ENCODE measurements at regions not wholly inside any gene's neighbourhood (a gene's known extent, or its start where the extent isn't known, plus 50 kb on each side); places are given as distances from the start of the nearest gene placed in this dataset.
"Not testable (repeated sequence)": the region's sequence is repeated elsewhere in the genome, so short reads cannot be mapped to it uniquely, and the experiment has no call there.

DNA sequence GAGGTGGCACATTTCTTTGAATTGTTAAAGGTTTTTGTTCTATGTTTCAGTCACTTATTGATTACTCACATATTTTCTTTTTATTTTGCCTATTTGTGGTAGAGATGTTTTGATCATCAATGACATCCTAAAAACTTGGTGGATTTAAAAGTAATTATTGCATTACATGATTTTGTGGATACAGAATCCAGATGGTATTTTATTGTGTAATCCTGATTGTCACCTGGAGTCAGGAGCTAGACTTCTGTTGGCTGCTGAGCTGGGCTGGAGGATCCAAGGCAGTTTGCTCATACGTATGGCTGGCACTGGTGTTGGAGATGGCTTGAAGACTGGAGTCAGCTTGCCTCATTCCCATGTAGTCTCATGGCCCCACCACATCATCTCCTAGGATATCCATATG, 1009.6 kb upstream of the PCDH7 start:
- no peak for DNase-seq

DNA sequence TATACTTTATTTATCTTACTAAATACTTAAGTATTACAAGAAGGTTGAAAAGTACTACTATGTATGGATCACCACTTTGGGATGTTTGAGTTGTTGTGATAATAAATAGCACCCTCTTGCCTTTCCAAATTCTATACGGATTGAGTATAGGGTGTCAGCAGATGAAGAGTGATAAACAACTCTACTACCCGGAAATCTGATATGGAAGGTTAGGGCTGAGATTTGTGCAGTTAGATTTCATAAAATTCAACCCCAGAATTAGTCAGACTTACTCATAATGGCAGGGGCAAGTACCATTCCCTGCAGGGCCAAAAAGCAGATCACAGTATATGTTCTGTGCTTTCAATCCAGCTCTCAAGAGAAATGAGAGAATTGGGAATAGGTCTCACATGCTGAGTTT, 1008.9 kb upstream of the PCDH7 start:
- no peak for DNase-seq

- DNase-seq: no peak
Observed at GRCh38 chr4:29717287-29718057, 1002.7 kb upstream of the PCDH7 start.

DNA sequence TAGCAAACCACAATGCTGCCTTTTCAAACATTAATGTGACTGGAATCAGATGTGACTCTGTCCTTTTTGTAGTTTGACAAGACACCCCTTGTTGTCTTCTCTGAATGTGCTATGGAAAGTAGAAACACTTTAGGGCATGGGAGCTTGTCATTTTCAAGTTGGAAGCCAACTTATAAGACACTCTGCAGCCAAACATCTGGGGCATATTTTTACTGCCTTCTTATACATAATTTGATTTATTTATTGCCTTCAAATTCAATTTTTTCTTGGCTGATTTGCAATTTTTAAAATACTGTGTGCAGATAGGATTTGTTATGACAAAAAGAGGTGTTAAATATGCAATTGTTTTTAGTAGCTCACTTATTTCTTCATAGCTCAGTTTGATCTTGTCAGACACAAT, 1002.0 kb upstream of the PCDH7 start:
- DNase-seq: no peak

DNA sequence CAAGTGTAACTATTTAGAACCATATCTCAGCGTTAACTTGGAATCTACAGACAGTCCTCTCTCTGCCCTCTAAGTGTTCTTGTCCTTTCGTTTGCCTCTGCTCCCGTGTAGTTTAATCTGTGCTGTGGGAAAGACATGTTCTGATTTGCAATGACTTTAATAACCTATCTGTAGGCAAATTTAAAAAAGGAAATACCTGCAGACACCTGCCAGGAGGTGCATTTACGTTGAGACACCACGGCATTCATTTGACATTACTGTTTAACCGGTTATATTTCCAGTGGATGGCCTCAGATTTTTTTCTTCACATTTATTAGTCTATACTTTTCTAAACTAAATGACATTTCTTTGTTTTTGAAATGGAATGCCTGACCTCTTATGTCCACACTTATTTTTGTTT, 997.9 kb upstream of the PCDH7 start:
- DNase-seq: no peak

- DNase-seq: no peak
Observed at GRCh38 chr4:29726938-29727337, 993.2 kb upstream of the PCDH7 start.

GRCh38 chr4:29734343-29735213, 985.6 kb upstream of the PCDH7 start:
- no peak for DNase-seq

DNA sequence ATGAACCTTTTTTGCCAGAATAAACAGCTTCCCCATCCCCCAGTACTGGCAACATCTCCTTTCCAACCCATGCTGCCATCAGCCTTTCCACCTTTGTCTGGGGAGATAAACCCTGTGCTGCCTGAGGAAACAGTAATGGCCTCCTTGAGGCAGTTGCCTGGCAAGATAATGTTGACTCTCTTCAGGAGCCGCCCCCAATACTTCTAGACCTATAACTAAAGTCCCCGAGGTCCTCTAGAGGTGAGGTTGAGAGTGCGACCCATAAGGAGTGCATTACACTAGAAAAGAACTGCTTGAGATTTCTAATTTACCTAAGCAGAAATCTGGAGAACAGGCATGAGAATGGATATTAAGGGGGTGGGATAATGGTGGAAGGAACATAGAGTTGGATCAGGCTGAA, 963.2 kb upstream of the PCDH7 start:
- DNase-seq: no peak

GRCh38 chr4:29762151-29762550, 958.0 kb upstream of the PCDH7 start:
- DNase-seq: no peak

- no peak for DNase-seq
Observed at GRCh38 chr4:29770627-29771026, 949.5 kb upstream of the PCDH7 start.

GRCh38 chr4:29788123-29788522, 932.0 kb upstream of the PCDH7 start:
- DNase-seq: not testable (repeated sequence)

DNA sequence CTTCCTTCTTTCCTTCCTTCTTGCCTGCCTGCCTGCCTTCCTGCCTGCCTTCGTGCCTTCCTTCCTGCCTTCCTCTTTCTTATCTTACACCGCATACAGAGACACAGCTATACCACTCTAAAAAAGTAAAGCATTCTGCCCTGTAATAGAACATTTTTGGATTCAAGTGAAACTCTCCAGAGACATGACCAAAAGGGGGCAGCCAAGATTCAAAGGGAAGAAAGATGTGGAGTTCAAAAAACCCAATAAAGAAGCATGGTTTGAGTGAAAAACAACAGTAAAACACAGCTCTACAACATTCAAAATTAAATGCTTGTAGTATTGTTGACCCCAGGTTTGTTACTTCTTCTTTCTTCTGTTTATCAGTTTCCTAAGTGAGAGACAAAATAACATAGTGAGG, 914.9 kb upstream of the PCDH7 start:
- no peak for DNase-seq

GRCh38 chr4:29805916-29806480, 914.2 kb upstream of the PCDH7 start:
- DNase-seq: no peak

DNA sequence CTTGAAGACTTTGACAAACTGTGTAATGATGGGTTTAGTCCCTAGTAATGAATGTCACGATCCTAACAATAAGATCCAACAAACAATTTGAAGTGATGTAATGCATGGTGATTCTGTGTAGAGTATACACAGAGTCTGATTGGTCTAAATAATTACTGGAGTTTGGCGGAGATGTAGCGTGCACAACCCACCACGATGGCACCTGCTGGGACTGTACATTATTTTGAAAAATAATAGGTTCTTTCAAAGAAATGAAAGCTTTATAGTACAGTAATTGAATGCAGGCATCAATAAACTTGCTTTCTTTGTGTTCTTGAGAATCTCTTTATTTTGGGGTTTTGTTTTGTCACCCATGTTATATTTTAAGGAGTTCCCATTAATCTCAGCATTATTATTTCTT, 902.2 kb upstream of the PCDH7 start:
- DNase-seq: no peak

DNA sequence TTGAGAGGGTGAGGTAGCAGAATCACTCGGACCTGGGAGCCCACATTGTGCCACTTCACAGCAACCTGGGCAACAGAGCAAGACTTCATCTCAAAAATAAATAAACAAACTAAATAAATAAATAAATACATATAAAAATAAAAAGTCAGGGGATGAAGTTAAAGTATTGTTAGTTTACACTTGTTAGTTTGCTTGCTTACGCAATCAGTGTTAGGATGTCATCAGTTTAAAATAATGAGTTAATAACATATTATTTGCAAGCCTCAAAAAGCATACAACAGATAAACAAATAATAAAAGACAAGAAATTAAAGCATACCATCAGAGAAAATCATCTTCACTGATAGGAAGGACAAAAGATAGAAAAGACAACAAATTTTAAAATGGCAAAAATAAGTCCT, 891.1 kb upstream of the PCDH7 start:
- DNase-seq: no peak

DNA sequence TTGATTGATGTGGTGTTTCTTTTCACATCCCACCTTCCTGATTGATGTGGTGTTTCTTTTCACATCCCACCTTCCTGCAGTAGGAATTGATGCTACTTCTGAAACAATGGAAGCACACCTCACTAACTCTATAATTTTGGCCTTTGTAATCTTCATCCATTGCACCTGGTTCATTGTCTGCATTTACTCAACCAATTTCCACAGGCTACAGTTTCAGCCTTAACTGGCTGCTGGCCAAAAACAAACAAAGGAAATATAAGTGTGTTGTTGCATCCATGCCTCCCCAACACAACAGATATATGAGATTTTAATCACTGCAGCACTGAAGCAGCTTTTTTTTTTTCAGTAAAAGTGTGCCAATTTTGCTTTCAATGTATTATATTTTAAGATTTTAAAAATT, 867.6 kb upstream of the PCDH7 start:
- DNase-seq: no peak

GRCh38 chr4:29853833-29854232, 866.3 kb upstream of the PCDH7 start:
- DNase-seq: no peak

GRCh38 chr4:29861307-29861706, 858.9 kb upstream of the PCDH7 start:
- DNase-seq: no peak

DNA sequence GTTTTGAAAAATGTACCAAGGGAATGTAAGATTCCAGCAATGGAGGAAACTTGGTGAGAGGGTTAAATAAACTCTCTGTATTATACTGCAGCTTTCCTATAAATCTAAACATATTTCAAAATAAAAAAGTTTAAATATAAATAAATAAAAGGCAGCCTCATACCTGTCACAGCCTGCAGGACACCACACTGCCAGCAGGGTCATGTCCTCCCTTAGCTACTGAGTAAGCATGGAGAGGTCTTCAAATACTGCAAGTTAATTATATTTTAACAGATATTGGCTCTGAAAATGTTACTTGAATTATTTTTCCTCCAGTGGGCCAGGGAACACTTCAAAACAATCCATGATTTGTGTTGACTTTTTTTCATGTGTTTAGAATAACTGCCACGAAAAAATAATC, 852.8 kb upstream of the PCDH7 start:
- no peak for DNase-seq

DNA sequence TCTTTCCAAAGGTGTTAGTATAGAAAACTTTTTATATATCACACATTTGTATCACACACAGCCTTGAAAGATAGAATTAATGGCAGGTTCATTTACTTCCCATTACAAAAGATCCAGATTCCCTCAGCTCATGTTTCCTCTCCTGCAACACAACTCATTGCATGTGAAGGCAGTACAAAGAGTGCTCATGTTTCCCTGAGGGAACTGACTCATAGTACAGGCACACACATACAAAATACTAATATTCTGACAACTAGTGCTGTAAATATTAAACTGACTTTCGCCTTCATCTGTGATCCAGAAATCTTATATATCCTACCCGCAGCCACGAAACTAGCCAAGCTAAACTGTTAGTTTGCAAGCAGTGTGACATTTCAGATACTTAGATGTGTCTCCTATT, 819.8 kb upstream of the PCDH7 start:
- DNase-seq: no peak

DNA sequence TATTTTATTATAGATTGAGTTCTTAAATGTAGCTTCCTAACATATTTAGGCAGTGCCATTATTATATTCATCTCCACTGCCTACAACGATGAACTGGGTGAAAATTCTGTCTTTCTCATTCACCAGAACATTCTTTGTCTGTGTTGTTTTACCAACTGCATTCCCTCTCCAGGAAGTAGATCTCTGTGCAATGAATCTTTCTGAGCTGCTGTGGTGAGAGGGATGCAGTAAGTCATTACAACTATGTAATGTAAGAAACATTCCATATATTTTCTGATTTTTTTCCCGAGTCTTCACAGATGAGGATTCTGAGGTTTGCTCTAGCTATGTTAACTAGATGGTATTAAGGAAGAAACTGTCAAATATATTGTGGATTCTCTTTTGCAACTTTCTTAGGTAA, 811.9 kb upstream of the PCDH7 start:
- no peak for DNase-seq

DNA sequence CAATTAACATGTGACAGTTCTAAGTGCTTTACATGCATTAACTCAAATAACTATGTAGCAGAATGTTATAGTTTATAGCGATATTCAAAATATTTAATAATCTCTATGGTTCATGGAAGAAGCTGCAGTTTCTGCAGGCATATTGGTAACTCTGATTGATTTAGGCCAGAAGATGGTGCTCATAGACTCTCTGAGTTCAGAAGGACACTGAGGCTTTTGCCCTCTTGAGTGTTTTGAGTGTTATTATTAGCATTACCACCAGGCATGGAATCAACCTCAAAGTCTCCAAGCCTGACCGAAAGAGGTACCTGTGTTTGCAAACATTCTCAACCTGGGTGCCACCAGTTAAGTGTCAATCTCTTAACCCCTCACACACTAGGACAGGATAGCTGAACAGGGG, 792.3 kb upstream of the PCDH7 start:
- no peak for DNase-seq

DNA sequence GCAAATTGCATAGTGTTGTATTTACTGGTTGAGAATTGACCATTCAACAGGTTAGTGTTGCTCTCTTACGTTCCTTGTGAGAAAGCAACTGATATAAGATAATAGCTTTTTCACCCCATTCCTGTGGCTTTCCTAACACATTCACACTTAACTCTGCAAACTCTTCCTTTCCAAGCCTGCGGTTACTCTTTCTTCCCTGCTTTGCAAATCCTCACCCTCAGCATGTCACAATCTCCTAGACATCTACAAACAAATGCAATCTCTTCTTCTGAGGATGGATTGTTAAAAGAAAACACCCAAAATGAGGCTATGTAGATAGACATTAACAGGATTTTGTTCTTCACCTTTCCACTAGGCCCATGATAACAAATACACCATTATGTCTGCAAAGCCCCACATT, 771.7 kb upstream of the PCDH7 start:
- DNase-seq: no peak

DNA sequence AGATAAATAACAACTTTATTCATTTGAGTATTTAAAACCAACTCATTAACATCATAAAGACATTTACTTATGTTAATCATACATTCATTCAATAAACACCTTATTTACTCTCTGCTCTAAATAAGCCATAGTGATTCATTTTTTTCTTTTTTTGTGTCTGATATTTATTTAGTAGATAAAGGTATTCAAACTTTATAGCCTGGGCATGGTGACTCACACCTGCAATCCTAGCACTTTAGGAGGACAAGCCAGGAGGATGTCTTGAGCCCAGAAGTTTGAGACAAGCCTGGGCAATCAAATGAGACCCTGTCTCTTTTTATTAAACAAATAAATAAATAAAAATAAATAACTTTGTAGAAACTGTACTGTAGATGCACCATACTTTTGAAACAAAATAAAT, 771.3 kb upstream of the PCDH7 start:
- DNase-seq: no peak

All from stimulated activated CD4-positive, alpha-beta T cell treated with anti-CD3 and anti-CD28 coated beads, Interleukin-4, amount 100 ng/mL, for 24 hours (primary cell).